ENCODE measurements at regions not wholly inside any gene's neighbourhood (a gene's known extent, or its start where the extent isn't known, plus 50 kb on each side); places are given as distances from the start of the nearest gene placed in this dataset.
"Not testable (repeated sequence)": the region's sequence is repeated elsewhere in the genome, so short reads cannot be mapped to it uniquely, and the experiment has no call there.

- TF ChIP-seq CTCF (IDR thresholded peaks at IDR 0.05; ENCODE audit: borderline replicate concordance, control extremely low read depth, extremely low read depth, insufficient read depth, missing control alignments): no peak
- in situ Hi-C loops (cut with MboI; ENCODE audit: low sequenced_read_pairs, unreplicated experiment): no loop called here
These were observed 335.6 kb downstream of the PREX1 start for GRCh38 chr20:48492015-48492714.

GRCh38 chr20:48490961-48491831 is 336.6 kb downstream of the PREX1 start:
- TF ChIP-seq CTCF (IDR thresholded peaks at IDR 0.05; ENCODE audit: borderline replicate concordance, control extremely low read depth, extremely low read depth, insufficient read depth, missing control alignments): no peak
- in situ Hi-C loops (cut with MboI; ENCODE audit: low sequenced_read_pairs, unreplicated experiment): no loop called here
- no peak for DNase-seq (ENCODE audit: low spot score)

More at GRCh38 chr20:48492015-48492714, 335.6 kb downstream of the PREX1 start:
- DNase-seq (ENCODE audit: low spot score): no peak

- DNase-seq (ENCODE audit: low spot score); in situ Hi-C loops (cut with MboI; ENCODE audit: low sequenced_read_pairs, unreplicated experiment): not testable (repeated sequence)
These were observed 337.5 kb downstream of the PREX1 start for GRCh38 chr20:48490341-48490740.

DNA sequence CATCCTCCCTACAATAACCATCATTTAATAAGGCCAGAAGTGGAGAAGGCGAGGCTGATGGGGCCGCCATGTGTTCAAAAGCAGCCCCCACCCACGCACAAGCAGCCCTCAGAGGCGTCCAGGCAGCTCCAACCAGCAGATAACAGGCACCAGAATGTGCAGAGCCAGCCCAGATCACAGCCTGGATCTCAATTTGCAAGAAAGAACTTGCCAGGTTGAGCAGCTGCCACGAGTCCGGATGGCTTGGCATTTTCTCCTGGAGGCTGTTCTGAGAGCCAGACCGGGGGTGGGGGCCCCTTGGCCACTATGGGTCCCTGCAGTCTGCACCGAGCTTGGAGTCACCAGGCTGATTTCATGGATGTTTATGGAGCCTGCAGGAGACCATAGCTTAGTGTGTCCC is 338.1 kb downstream of the PREX1 start:
- no peak for TF ChIP-seq CTCF (IDR thresholded peaks at IDR 0.05; ENCODE audit: borderline replicate concordance, control extremely low read depth, extremely low read depth, insufficient read depth, missing control alignments)
- DNase-seq (ENCODE audit: low spot score): peak; percentile 37
- in situ Hi-C loops (cut with MboI; ENCODE audit: low sequenced_read_pairs, unreplicated experiment): no loop called here

DNA sequence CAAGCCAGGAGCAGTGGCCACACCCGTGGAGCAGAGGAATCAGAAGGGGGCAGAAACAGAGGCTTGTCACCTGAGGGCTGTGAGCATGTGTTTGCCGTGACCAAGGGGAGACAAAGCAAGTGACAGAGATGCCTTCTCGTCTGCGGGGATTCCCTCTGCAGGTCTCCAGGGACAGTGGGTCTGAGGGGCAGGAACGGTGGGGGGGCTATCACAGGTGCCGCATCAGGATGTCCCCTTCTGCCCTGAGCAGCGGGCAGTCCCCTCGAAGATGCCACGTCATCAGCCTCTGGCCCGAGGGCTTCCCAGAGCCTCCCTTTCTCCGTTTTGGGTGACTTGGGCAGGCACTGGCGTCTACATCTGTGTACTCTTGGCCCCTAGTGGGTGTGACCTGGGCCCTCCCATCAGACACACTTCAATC is 338.7 kb downstream of the PREX1 start:
- no peak for TF ChIP-seq CTCF (IDR thresholded peaks at IDR 0.05; ENCODE audit: borderline replicate concordance, control extremely low read depth, extremely low read depth, insufficient read depth, missing control alignments)
- DNase-seq (ENCODE audit: low spot score): peak; percentile 58
- in situ Hi-C loops (cut with MboI; ENCODE audit: low sequenced_read_pairs, unreplicated experiment): no loop called here

- in situ Hi-C loops (cut with MboI; ENCODE audit: low sequenced_read_pairs, unreplicated experiment): not testable (repeated sequence)
- peak; percentile 53 for DNase-seq (ENCODE audit: low spot score)
These were observed 339.3 kb downstream of the PREX1 start for GRCh38 chr20:48488334-48489034.

DNA sequence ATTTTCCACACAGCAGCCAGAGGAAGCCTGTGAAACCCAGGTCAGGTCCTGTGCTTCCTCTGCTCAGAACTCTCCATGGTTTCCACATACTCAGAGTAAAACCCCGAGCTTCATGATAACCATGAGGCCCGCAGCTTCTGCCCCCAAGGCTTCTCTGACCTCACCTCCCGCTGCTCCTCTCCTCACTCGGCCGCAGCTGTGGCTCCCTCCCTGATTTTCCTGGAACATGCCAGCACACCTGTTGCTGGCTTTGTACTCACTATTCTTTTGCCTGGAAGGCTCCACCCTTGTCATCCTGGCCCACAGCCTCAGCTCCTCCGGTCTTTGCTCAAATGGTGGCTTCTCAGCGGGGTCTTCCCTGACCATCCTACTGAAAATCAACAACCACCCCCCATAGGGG is 341.7 kb downstream of the PREX1 start:
- in situ Hi-C loops (cut with MboI; ENCODE audit: low sequenced_read_pairs, unreplicated experiment): no loop called here
- no peak for DNase-seq (ENCODE audit: low spot score)
- TF ChIP-seq CTCF (IDR thresholded peaks at IDR 0.05; ENCODE audit: borderline replicate concordance, control extremely low read depth, extremely low read depth, insufficient read depth, missing control alignments): no peak

DNA sequence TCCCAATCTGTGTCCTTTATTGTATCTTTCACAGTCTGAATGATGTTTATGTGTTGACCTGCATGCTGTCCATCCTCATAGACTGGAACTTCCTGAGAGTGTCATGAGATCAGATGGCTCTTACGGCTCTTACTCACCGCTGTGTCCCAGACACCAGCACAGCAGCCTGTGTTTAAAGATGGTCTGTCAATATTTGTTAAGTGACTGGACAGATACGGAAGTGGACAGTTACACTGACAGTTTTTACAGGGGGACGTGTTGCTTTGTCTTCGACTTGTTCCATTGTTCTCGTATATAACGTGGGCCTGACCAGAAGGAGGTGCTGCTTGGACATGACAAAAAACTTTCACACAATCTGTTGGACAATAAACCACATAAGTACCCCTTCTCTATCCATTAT is 342.6 kb downstream of the PREX1 start:
- in situ Hi-C loops (cut with MboI; ENCODE audit: low sequenced_read_pairs, unreplicated experiment); DNase-seq (ENCODE audit: low spot score): not testable (repeated sequence)
